DND-41 (cell line): ENCODE measurements at regions not wholly inside any gene's neighbourhood (a gene's known extent, or its start where the extent isn't known, plus 50 kb on each side); places are given as distances from the start of the nearest gene placed in this dataset.

Source experiments
- ATAC-seq: fragments of 200-7000 bp; cut with Tn5 transposase; 3 replicates; pipeline ENCODE4 v1.9.1; 2021; ENCODE audit warnings: low read depth; ENCODE audit not compliant: insufficient read depth
- DNase-seq: peaks from one replicate; pipeline ENCODE4 v3.0.0-alpha.2; 2020
- H2AFZ ChIP-seq: 2 replicates; pipeline ENCODE4 v1.6.0; 2012; ENCODE audit warnings: low read depth, low read length
- H3K27ac ChIP-seq: 2 replicates; pipeline ENCODE4 v1.5.1; 2012; ENCODE audit warnings: low read length, inconsistent platforms
- H3K27me3 ChIP-seq: fragments of 200-600 bp; sonication (generic); 2 replicates; pipeline ENCODE4 v1.6.0; 2012; ENCODE audit warnings: low read length, mild to moderate bottlenecking, inconsistent platforms; ENCODE audit not compliant: insufficient read depth, poor library complexity
- H3K36me3 ChIP-seq: 2 replicates; pipeline ENCODE4 v1.5.1; 2012; ENCODE audit warnings: low read length, inconsistent platforms; ENCODE audit not compliant: insufficient read depth
- H3K4me1 ChIP-seq: 2 replicates; pipeline ENCODE4 v1.5.1; 2012; ENCODE audit warnings: mild to moderate bottlenecking, low read length; ENCODE audit not compliant: insufficient read depth
- H3K4me2 ChIP-seq: 2 replicates; pipeline ENCODE4 v1.6.0; 2012; ENCODE audit warnings: mild to moderate bottlenecking, moderate library complexity, low read length, inconsistent platforms; ENCODE audit not compliant: insufficient read depth
- H3K4me3 ChIP-seq, 2 experiments: fragments of 200-600 bp in 1 of 2; shearing (Covaris generic) in 1 of 2; 2 replicates each; pipeline ENCODE4 v1.5.1; 2012 to 2016; ENCODE audit warnings: inconsistent platforms in 2 of 2, low read length in 2 of 2, mild to moderate bottlenecking in 2 of 2, low read depth in 1 of 2, moderate library complexity in 1 of 2
- H3K79me2 ChIP-seq: 2 replicates; pipeline ENCODE4 v1.6.0; 2012; ENCODE audit warnings: low read length, inconsistent platforms; ENCODE audit not compliant: insufficient read depth
- H3K9ac ChIP-seq: 2 replicates; pipeline ENCODE4 v1.6.0; 2012; ENCODE audit warnings: low read depth, mild to moderate bottlenecking, inconsistent platforms, low read length, moderate library complexity
- H3K9me3 ChIP-seq: 2 replicates; pipeline ENCODE4 v1.5.1; 2012; ENCODE audit warnings: low read length, moderate library complexity, mild to moderate bottlenecking, inconsistent platforms; ENCODE audit not compliant: insufficient read depth, severe bottlenecking
- H4K20me1 ChIP-seq: 2 replicates; pipeline ENCODE4 v1.6.0; 2012; ENCODE audit warnings: low read length; ENCODE audit not compliant: insufficient read depth
- CTCF ChIP-seq: IDR thresholded peaks from 2 replicates; pipeline ENCODE4 v1.5.1; 2012; ENCODE audit warnings: borderline replicate concordance, low read length, moderate library complexity, mild to moderate bottlenecking; ENCODE audit not compliant: poor library complexity, severe bottlenecking; ENCODE audit errors: extremely low read depth
- EZH2 ChIP-seq: IDR thresholded peaks from 3 replicates; pipeline ENCODE4 v1.6.1; 2012; ENCODE audit warnings: borderline replicate concordance, low read depth, mild to moderate bottlenecking, moderate library complexity, low read length, inconsistent platforms; ENCODE audit not compliant: severe bottlenecking

GRCh38 chr5:125972706-125973105 is 450.5 kb upstream of the GRAMD2B start:
- no peak overlapping the region for H3K4me2 ChIP-seq
- DNase-seq (no peak), ATAC-seq (no peak)
- no peaks in the 10 kb centered on the region for H3K9me3 ChIP-seq
- H3K79me2 ChIP-seq: no peaks in the 10 kb centered on the region
- no peak overlapping the region for H3K9ac ChIP-seq
- H3K27ac ChIP-seq: no peak overlapping the region
- H3K36me3 ChIP-seq: no peaks in the 10 kb centered on the region
- H3K27me3 ChIP-seq: no peaks in the 10 kb centered on the region
- H2AFZ ChIP-seq: no peak overlapping the region
- TF ChIP-seq CTCF (no peak), EZH2 (no peak)
- no peaks in the 10 kb centered on the region for H4K20me1 ChIP-seq
- H3K4me3 ChIP-seq: no peak overlapping the region
- H3K4me1 ChIP-seq: no peaks in the 10 kb centered on the region

GRCh38 chr5:125974679-125975078 is 448.5 kb upstream of the GRAMD2B start:
- Histone ChIP-seq H3K4me1 (no peaks in the 10 kb centered on the region), H3K79me2 (no peaks in the 10 kb centered on the region), H3K27me3 (no peaks in the 10 kb centered on the region), H3K9me3 (no peaks in the 10 kb centered on the region), H4K20me1 (no peaks in the 10 kb centered on the region), H3K36me3 (no peaks in the 10 kb centered on the region), H3K27ac (no peak overlapping the region), H3K4me2 (no peak overlapping the region), H3K4me3 (no peak overlapping the region), H2AFZ (no peak overlapping the region), H3K9ac (no peak overlapping the region)
- TF ChIP-seq CTCF (no peak), EZH2 (no peak)
- ATAC-seq (no peak), DNase-seq (no peak)

- H3K9ac ChIP-seq: no peak overlapping the region
- H3K4me3 ChIP-seq: no peak overlapping the region
- H3K4me1 ChIP-seq: no peaks in the 10 kb centered on the region
- H2AFZ ChIP-seq: no peak overlapping the region
- H3K9me3 ChIP-seq: no peaks in the 10 kb centered on the region
- H4K20me1 ChIP-seq: no peaks in the 10 kb centered on the region
- H3K79me2 ChIP-seq: no peaks in the 10 kb centered on the region
- H3K27ac ChIP-seq: no peak overlapping the region
- no peak for TF ChIP-seq EZH2
- no peak for TF ChIP-seq CTCF
- no peaks in the 10 kb centered on the region for H3K36me3 ChIP-seq
- no peak for DNase-seq
- no peak overlapping the region for H3K4me2 ChIP-seq
- no peaks in the 10 kb centered on the region for H3K27me3 ChIP-seq
- no peak for ATAC-seq
Measured at GRCh38 chr5:125976421-125977000, 446.7 kb upstream of the GRAMD2B start.

- Histone ChIP-seq H3K27me3 (no peaks in the 10 kb centered on the region), H3K36me3 (no peaks in the 10 kb centered on the region), H3K4me3 (no peak overlapping the region), H3K9me3 (no peaks in the 10 kb centered on the region), H3K27ac (no peak overlapping the region), H3K79me2 (no peaks in the 10 kb centered on the region), H3K4me2 (no peak overlapping the region), H3K4me1 (no peaks in the 10 kb centered on the region), H2AFZ (no peak overlapping the region), H4K20me1 (no peaks in the 10 kb centered on the region), H3K9ac (no peak overlapping the region)
- TF ChIP-seq CTCF (no peak), EZH2 (no peak)
- DNase-seq (no peak), ATAC-seq (no peak)
Measured at GRCh38 chr5:125978015-125978414, 445.2 kb upstream of the GRAMD2B start.
